Transverse colon (tissue), 4 donors: ENCODE measurements at regions not wholly inside any gene's neighbourhood (a gene's known extent, or its start where the extent isn't known, plus 50 kb on each side); places are given as distances from the start of the nearest gene placed in this dataset.

Source experiments
- DNase-seq: peaks from one replicate; pipeline ENCODE4 v3.0.0-alpha.2; 2019
- H3K27ac ChIP-seq, 4 donors: fragments of 200-600 bp; sonication (generic); 2 replicates each; pipeline ENCODE4 v1.5.1; 2016 to 2018; ENCODE audit warnings: inconsistent platforms in 4 of 4
- H3K27me3 ChIP-seq: fragments of 200-600 bp; sonication (generic); 2 replicates; pipeline ENCODE4 v1.5.1; 2017; ENCODE audit warnings: inconsistent platforms
- H3K36me3 ChIP-seq, 4 donors: fragments of 200-600 bp; sonication (generic); 2 replicates each; pipeline ENCODE4 v1.5.1; 2017 to 2019; ENCODE audit warnings: inconsistent platforms in 4 of 4
- H3K4me1 ChIP-seq, 4 donors: fragments of 200-600 bp; sonication (generic); 2 replicates each; pipeline ENCODE4 v1.5.1; 2017 to 2020; ENCODE audit warnings: inconsistent platforms in 4 of 4
- H3K4me3 ChIP-seq, 4 donors: fragments of 200-600 bp; sonication (generic); 1 replicate in 1 of 4; 2 replicates in 3 of 4; pipeline versions ENCODE4 v1.5.1 to v1.6.1; 2017 to 2019; ENCODE audit warnings: inconsistent platforms in 4 of 4
- H3K9me3 ChIP-seq, 2 donors: fragments of 200-600 bp; sonication (generic); 2 replicates each; pipeline ENCODE4 v1.5.1; 2017 to 2019; ENCODE audit warnings: inconsistent platforms in 2 of 2
- EP300 ChIP-seq: sonication (generic); formaldehyde crosslinking; IDR thresholded peaks from one replicate; pipeline ENCODE4 v1.6.1; 2017; ENCODE audit warnings: antibody characterized with exemption, low read depth
- POLR2A ChIP-seq: fragments of 450-650 bp; IDR thresholded peaks from one replicate; pipeline ENCODE4 v1.6.1; 2016; ENCODE audit warnings: antibody characterized with exemption, mild to moderate bottlenecking, moderate library complexity
- POLR2AphosphoS5 ChIP-seq, 3 donors: sonication (generic); formaldehyde crosslinking; IDR thresholded peaks; one replicate each; pipeline ENCODE4 v1.6.1; 2016; ENCODE audit warnings: antibody characterized with exemption in 3 of 3
- WGBS, 2 donors: methylation state at CpG; one replicate each; pipeline ENCODE4 v1.1.5; 2018; ENCODE audit warnings: low coverage in 1 of 2; 5-methylcytosine and 5-hydroxymethylcytosine counted together
- in situ Hi-C, 4 donors: fragments of 200-750 bp; cut with MboI; loops; one replicate each; pipeline versions ENCODE4 v1.15.0 to v1.15.1; 2017; ENCODE audit warnings: low sequenced_read_pairs in 3 of 4, low pct_ligation_motif_present in 1 of 4, low pct_unique_long_range_greater_than_20kb in 1 of 4
- intact Hi-C: fragments of 100-400 bp; cut with DNase I; formaldehyde crosslinking; loops from one replicate; pipeline ENCODE4 v1.15.1; 2023; ENCODE audit warnings: low total_unique reads
- TF ChIP-seq, protein P1 (sequence below), 5 experiments: fragments of 200-600 bp in 3 of 5; fragments of 450-650 bp in 2 of 5; sonication (generic) in 3 of 5; IDR thresholded peaks; 1 replicate in 2 of 5; 2 replicates in 3 of 5; pipeline ENCODE4 v1.5.1; 2016 to 2017; ENCODE audit warnings: antibody characterized with exemption in 5 of 5, inconsistent platforms in 3 of 5, mild to moderate bottlenecking in 2 of 5, moderate library complexity in 1 of 5

DNA sequence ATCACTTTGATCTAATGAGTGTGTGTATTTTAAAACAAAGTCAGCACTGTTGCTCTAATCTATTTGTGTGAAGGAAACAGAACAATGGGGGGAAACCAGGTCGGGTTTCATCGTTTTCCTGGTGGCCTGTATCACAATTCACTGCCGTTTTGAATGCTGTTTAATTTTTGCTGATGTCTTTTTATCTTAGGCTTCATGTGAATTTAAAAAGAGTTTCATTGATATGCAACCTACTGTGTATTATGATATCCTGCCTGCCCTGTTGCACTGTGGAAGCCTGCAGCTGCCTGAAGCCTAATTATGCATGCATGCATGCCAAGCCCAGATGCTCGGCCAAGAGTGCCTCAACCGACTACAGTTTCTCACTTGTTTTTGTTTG is 307.5 kb downstream of the ZNF608 start:
- DNase-seq = no peak
- in situ Hi-C loops = no loop called here
- WGBS, 2 donors = 71 to 73% methylated on average over 5 of the region's 5 CpGs

GRCh38 chr5:124438026-124438902 is 308.2 kb downstream of the ZNF608 start:
- DNase-seq = no peak
- in situ Hi-C loops (no loop called here), intact Hi-C loops (no loop called here)
- 77 to 87% methylated on average over 7 to 14 of the region's 14 CpGs for WGBS, 2 donors
- H3K4me1 ChIP-seq = no peaks in the 10 kb centered on the region
- no peak overlapping the region for H3K27ac ChIP-seq
- TF ChIP-seq, protein P1, sequence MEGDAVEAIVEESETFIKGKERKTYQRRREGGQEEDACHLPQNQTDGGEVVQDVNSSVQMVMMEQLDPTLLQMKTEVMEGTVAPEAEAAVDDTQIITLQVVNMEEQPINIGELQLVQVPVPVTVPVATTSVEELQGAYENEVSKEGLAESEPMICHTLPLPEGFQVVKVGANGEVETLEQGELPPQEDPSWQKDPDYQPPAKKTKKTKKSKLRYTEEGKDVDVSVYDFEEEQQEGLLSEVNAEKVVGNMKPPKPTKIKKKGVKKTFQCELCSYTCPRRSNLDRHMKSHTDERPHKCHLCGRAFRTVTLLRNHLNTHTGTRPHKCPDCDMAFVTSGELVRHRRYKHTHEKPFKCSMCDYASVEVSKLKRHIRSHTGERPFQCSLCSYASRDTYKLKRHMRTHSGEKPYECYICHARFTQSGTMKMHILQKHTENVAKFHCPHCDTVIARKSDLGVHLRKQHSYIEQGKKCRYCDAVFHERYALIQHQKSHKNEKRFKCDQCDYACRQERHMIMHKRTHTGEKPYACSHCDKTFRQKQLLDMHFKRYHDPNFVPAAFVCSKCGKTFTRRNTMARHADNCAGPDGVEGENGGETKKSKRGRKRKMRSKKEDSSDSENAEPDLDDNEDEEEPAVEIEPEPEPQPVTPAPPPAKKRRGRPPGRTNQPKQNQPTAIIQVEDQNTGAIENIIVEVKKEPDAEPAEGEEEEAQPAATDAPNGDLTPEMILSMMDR (IDR thresholded peaks at IDR 0.05) = no peak
- TF ChIP-seq EP300 (no peak), POLR2A (no peak), POLR2AphosphoS5 (IDR thresholded peaks at IDR 0.05) (no peak)
- H3K27me3 ChIP-seq = no peaks in the 10 kb centered on the region
- no peaks in the 10 kb centered on the region for H3K36me3 ChIP-seq
- H3K9me3 ChIP-seq = peaks cover 6 to 8% of the 10 kb centered on the region in 2 donors
- H3K4me3 ChIP-seq = no peak overlapping the region

More for the DNA sequence above, 307.5 kb downstream of the ZNF608 start:
- Histone ChIP-seq H3K4me3 (no peak overlapping the region), H3K27me3 (no peaks in the 10 kb centered on the region), H3K36me3 (no peaks in the 10 kb centered on the region), H3K9me3 (peaks cover 6 to 7% of the 10 kb centered on the region in 2 donors), H3K27ac (no peak overlapping the region), H3K4me1 (no peaks in the 10 kb centered on the region)
- TF ChIP-seq POLR2AphosphoS5 (IDR thresholded peaks at IDR 0.05) (no peak), POLR2A (no peak), EP300 (no peak)
- TF ChIP-seq, protein P1 (IDR thresholded peaks at IDR 0.05) = no peak
- intact Hi-C loops = no loop called here

DNA sequence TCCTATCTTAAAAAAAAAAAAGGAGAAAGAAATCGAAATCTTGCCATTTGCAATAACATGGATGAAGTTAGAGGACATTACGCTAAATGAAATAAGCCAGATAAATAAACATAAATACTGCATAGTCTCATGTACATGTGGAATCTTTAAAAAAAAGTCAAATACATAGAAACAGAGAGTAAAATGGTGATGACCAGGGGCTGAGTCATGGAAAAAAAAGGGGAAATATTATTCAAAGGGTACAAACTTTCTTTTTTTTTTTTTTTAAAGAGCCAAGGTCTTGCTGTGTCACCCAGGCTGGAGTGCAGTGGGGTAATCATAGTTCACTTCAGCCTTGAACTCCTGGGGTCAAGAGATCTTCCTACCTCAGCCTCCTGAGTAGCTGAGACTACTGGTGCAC is 310.1 kb downstream of the ZNF608 start:
- Histone ChIP-seq H3K27me3 (no peaks in the 10 kb centered on the region), H3K4me3 (no peak overlapping the region), H3K4me1 (no peaks in the 10 kb centered on the region), H3K36me3 (no peaks in the 10 kb centered on the region), H3K9me3 (peaks cover 6 to 8% of the 10 kb centered on the region in 2 donors), H3K27ac (no peak overlapping the region)
- in situ Hi-C loops = no loop called here
- DNase-seq = no peak
- intact Hi-C loops = no loop called here
- WGBS, 2 donors = 91% methylated on average over 2 of the region's 2 CpGs; no CpG with 5 or more reads in 1 of the 2 donors
- TF ChIP-seq POLR2A (no peak), POLR2AphosphoS5 (IDR thresholded peaks at IDR 0.05) (no peak), EP300 (no peak)
- TF ChIP-seq, protein P1 (IDR thresholded peaks at IDR 0.05) = no peak

- H3K36me3 ChIP-seq = no peaks in the 10 kb centered on the region
- TF ChIP-seq POLR2A (no peak), EP300 (no peak)
- WGBS, 2 donors = 89 to 95% methylated on average over 1 of the region's 1 CpG
- no peak overlapping the region for H3K27ac ChIP-seq
- in situ Hi-C loops (no loop called here), intact Hi-C loops (no loop called here)
- no peak for DNase-seq
- H3K27me3 ChIP-seq = no peaks in the 10 kb centered on the region
- H3K4me3 ChIP-seq = no peak overlapping the region
- peaks cover 6 to 11% of the 10 kb centered on the region in 2 donors for H3K9me3 ChIP-seq
- H3K4me1 ChIP-seq = no peaks in the 10 kb centered on the region
Measured at GRCh38 chr5:124433170-124433569, 313.3 kb downstream of the ZNF608 start.
